H1 (cell line): ENCODE measurements at regions not wholly inside any gene's neighbourhood (a gene's known extent, or its start where the extent isn't known, plus 50 kb on each side); places are given as distances from the start of the nearest gene placed in this dataset.

Source experiments
- EP300 ChIP-seq, 2 experiments: IDR thresholded peaks; 1 replicate in 1 of 2; 2 replicates in 1 of 2; pipeline ENCODE4 v1.6.1; 2011 to 2012; ENCODE audit warnings: low read depth in 2 of 2, low read length in 2 of 2, mild to moderate bottlenecking in 2 of 2, borderline replicate concordance in 1 of 2, inconsistent platforms in 1 of 2, moderate library complexity in 1 of 2

DNA sequence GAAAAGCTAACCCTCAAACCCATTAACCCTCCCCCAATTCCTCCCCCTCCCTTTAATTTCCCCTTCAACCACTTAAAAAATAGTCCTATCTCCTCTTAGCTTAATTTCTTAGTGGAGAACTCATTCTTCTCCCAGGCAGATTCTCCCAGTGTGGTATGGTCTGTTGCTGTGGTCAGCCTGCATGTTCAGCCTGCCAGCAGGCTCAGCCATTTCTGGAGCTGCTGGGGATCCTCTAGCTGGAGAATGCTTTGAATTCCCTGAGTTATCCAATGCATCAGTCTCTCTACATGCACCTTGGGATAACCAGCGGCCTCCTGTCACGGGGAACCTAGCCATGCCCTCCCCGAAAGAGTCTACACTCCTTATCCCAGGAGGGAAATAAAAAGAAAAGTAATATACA, 375.4 kb upstream of the RSPO3 start (continued):
- no peak for TF ChIP-seq EP300 (IDR thresholded peaks at IDR 0.05; ENCODE audit: borderline replicate concordance in 1 of 2, low read depth in 2 of 2, low read length in 2 of 2)
